ENCODE measurements at regions not wholly inside any gene's neighbourhood (a gene's known extent, or its start where the extent isn't known, plus 50 kb on each side); places are given as distances from the start of the nearest gene placed in this dataset.

DNA sequence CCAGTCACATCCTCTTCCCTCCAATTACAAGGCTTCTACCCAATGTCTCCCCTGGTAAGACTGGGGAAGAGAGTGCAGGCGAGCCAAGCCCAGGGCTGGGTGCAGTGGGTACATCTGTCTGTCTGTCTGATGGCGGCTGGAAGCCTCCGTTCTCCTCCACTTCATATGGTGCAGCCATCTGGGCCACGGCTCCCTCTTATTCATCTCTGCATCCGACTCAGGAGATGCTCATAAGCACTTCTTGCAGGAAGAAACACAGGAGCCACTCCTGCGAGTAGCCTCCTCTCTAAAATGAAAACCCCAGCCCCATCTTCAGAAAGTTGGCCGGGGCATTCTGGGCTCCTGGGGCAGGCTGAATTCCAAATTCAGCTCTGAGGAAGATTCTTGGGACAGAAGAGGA is 67.5 kb upstream of the SLC6A6 start:
- TF ChIP-seq, protein P1, sequence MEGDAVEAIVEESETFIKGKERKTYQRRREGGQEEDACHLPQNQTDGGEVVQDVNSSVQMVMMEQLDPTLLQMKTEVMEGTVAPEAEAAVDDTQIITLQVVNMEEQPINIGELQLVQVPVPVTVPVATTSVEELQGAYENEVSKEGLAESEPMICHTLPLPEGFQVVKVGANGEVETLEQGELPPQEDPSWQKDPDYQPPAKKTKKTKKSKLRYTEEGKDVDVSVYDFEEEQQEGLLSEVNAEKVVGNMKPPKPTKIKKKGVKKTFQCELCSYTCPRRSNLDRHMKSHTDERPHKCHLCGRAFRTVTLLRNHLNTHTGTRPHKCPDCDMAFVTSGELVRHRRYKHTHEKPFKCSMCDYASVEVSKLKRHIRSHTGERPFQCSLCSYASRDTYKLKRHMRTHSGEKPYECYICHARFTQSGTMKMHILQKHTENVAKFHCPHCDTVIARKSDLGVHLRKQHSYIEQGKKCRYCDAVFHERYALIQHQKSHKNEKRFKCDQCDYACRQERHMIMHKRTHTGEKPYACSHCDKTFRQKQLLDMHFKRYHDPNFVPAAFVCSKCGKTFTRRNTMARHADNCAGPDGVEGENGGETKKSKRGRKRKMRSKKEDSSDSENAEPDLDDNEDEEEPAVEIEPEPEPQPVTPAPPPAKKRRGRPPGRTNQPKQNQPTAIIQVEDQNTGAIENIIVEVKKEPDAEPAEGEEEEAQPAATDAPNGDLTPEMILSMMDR (IDR thresholded peaks at IDR 0.05) = no peak
- intact Hi-C loops (cut with DNase I; ENCODE audit: low total_unique reads) = no loop called here
- no peaks in the 10 kb centered on the region for H3K36me3 ChIP-seq

DNA sequence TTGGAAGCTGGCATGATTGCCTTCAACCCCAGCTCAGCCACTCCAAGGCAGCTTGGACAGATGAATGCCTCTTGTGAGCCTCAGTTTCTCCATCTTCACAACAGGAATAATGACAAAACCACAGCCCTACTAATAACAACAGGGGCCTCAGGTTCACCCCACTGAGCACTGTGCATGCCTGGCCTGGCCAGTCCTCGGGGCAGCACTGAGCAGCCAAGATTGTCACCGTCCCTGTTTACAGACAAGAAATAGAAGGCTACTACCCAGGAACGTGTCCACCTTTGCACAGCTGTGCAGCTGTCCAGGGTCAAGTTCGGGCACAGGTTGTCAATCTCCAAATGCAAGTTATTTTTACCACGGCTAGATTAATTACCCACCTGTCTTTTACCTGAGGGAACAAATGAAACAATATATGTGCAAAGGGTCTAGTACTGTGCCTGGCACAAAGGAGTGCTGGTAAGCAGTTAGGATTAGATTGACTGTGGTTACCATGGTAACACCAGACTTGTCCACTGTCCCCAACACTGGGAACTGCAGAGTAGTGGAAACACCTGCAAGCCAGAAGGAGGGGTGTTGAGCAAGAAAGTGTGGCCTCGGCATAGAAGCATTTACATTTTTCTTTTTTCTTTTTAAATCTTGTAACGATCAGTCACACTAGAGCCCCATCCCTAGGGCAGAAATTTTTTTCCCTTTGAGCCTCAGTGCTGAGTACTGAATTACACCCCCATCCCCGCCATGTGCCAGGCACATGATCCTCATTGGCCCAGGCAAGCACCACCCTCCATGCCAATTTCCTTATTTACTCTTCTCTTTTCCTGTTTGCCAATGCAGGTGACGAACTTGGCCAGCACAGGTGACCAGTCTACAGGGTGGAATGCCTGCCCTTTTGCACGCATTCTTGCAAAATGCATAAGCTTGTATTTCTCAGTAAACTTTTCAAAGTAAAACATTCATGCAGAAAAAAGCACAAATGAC is 66.3 kb upstream of the SLC6A6 start:
- TF ChIP-seq, protein P1 (IDR thresholded peaks at IDR 0.05) = no peak
- Histone ChIP-seq H3K4me1 (no peaks in the 10 kb centered on the region), H3K27ac (no peak overlapping the region), H3K4me3 (no peak overlapping the region), H3K9me3 (no peaks in the 10 kb centered on the region), H3K36me3 (no peaks in the 10 kb centered on the region), H3K27me3 (peaks cover 0 to 13% of the 10 kb centered on the region in 2 donors)
- no peak for DNase-seq
- intact Hi-C loops (cut with DNase I; ENCODE audit: low total_unique reads) = no loop called here

More for the DNA sequence above, 67.5 kb upstream of the SLC6A6 start:
- DNase-seq = no peak
- Histone ChIP-seq H3K4me3 (no peak overlapping the region), H3K9me3 (no peaks in the 10 kb centered on the region), H3K4me1 (no peaks in the 10 kb centered on the region), H3K27me3 (peaks cover 0 to 13% of the 10 kb centered on the region in 2 donors), H3K27ac (no peak overlapping the region)

DNA sequence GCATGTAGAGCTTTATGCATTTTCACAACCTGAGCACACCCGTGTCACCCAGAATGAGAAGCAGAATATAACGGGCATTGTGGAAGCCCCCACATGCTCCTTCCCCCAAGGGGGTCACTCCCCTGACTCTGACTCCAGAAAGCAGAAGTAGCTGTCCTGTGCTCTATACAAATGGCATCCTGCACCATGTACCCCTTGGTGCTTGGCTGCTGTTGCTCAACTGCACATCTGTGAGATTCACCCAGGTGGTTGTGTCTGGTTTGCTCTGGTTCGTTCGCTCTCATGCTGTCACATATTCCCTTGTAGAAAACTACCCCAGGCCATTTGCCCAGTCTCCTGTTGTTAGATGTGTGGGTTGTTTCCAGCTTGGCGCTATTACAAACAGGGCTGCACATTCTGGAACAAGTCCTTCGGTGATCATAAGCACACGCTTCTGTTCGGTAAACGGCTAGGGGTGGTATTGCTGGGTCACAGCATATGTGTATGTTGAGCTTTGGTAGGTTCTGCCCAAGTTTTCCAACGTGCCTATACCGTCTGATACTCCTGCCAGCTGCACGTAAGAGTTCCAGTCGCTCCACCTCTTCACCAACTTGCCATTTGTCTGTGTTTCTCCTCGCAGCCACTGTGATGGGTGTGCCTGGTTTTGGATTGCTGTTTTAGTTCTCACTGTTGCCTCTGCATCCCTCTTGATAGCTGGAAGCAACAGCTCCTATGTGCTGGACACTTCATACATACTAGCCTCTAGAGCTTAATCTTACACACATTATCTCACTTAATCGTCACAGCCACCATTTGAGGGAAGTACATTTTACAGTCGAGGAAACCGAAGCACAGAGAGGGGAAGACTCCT is 65.4 kb upstream of the SLC6A6 start:
- no peaks in the 10 kb centered on the region for H3K4me1 ChIP-seq
- H3K27me3 ChIP-seq = peaks cover 0 to 13% of the 10 kb centered on the region in 2 donors
- H3K36me3 ChIP-seq = no peaks in the 10 kb centered on the region
- intact Hi-C loops (cut with DNase I; ENCODE audit: low total_unique reads) = no loop called here
- TF ChIP-seq, protein P1 (IDR thresholded peaks at IDR 0.05) = no peak
- H3K4me3 ChIP-seq = no peak overlapping the region
- H3K27ac ChIP-seq = no peak overlapping the region
- H3K9me3 ChIP-seq = no peaks in the 10 kb centered on the region
- no peak for DNase-seq

DNA sequence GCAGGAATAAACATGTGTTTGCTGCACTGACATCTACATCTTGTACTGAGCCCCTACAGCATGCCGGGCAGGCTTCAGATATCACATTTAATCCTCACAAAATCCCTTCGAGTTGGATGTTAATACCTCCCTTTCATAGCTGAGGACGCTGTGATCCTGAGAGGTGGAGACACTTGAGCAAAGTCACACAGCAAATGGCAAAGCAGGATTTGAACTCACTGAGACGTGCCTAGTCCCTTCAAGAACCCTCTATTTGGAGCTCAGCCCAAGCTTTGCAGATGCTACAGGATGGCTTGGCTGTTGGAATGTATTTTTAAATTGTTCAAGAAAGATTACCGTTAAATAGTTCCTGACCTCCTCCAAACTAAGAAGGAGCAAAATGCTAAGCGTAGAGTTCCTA is 64.6 kb upstream of the SLC6A6 start:
- H3K36me3 ChIP-seq = no peaks in the 10 kb centered on the region
- H3K27me3 ChIP-seq = peaks cover 0 to 13% of the 10 kb centered on the region in 2 donors
- no peaks in the 10 kb centered on the region for H3K4me1 ChIP-seq
- intact Hi-C loops (cut with DNase I; ENCODE audit: low total_unique reads) = no loop called here
- TF ChIP-seq, protein P1 (IDR thresholded peaks at IDR 0.05) = no peak
- no peaks in the 10 kb centered on the region for H3K9me3 ChIP-seq
- no peak overlapping the region for H3K4me3 ChIP-seq
- DNase-seq = no peak
- H3K27ac ChIP-seq = no peak overlapping the region

DNA sequence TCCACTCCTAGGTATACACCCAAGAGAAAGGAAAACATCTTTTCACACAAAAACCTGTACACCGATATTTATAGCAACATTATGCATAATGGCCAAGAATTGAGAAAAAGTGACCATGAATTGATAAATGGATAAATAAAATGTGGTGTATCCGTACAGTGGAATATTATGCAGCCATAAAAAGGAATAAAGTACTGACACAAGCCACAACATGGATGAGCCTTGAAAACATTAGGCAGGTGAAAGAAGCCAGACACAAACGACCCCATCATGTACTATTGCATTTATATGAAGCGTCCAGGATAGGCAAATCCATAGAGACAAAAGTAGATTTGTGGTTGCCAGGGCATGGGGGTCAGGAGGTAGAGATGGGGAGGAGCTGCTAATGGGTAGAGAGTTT is 64.2 kb upstream of the SLC6A6 start:
- Histone ChIP-seq H3K27ac (no peak overlapping the region), H3K4me3 (no peak overlapping the region), H3K9me3 (no peaks in the 10 kb centered on the region), H3K36me3 (no peaks in the 10 kb centered on the region), H3K27me3 (peaks cover 0 to 13% of the 10 kb centered on the region in 2 donors), H3K4me1 (no peaks in the 10 kb centered on the region)
- no peak for DNase-seq
- intact Hi-C loops (cut with DNase I; ENCODE audit: low total_unique reads) = no loop called here
- TF ChIP-seq, protein P1 (IDR thresholded peaks at IDR 0.05) = no peak

Measured in tibial artery (tissue), 4 donors.